Neural crest cell (in vitro differentiated cells): ENCODE measurements at regions not wholly inside any gene's neighbourhood (a gene's known extent, or its start where the extent isn't known, plus 50 kb on each side); places are given as distances from the start of the nearest gene placed in this dataset.

Source experiments
- DNase-seq: peaks from one replicate; pipeline ENCODE4 v3.0.0; 2021; ENCODE audit warnings: low read depth, mixed read lengths, low spot score
- H3K27ac Mint-ChIP-seq: one replicate; pipeline ENCODE4 v1.8.0; 2021; ENCODE audit warnings: mild to moderate bottlenecking, mixed read lengths; ENCODE audit not compliant: unreplicated experiment
- H3K27me3 Mint-ChIP-seq: 2 replicates; pipeline ENCODE4 v1.8.0; 2021; ENCODE audit warnings: low read depth, mild to moderate bottlenecking, mixed read lengths
- H3K36me3 Mint-ChIP-seq: 2 replicates; pipeline ENCODE4 v1.8.0; 2021; ENCODE audit warnings: low read depth, mild to moderate bottlenecking, mixed read lengths
- H3K4me1 Mint-ChIP-seq: 2 replicates; pipeline ENCODE4 v1.8.0; 2021; ENCODE audit warnings: mixed read lengths
- H3K4me3 Mint-ChIP-seq: one replicate; pipeline ENCODE4 v1.8.0; 2021; ENCODE audit warnings: mild to moderate bottlenecking, mixed read lengths
- H3K9me3 Mint-ChIP-seq: 2 replicates; pipeline ENCODE4 v1.8.0; 2021; ENCODE audit warnings: mixed read lengths
- TF ChIP-seq, protein P1 (sequence below): fragments of 200-600 bp; sonication (generic); conservative IDR thresholded peaks from 2 replicates; pipeline ENCODE4 v1.5.0; 2021; ENCODE audit warnings: antibody characterized with exemption, mild to moderate bottlenecking

- H3K27me3 Mint-ChIP-seq = no peaks in the 10 kb centered on the region
- peaks cover 3% of the 10 kb centered on the region for H3K4me1 Mint-ChIP-seq
- H3K4me3 Mint-ChIP-seq = no peak overlapping the region
Observed at GRCh38 chrX:6748595-6748994, 213.7 kb upstream of the VCX3A start.

GRCh38 chrX:6738518-6739470, 203.9 kb upstream of the VCX3A start:
- no peaks in the 10 kb centered on the region for H3K4me1 Mint-ChIP-seq
- no peaks in the 10 kb centered on the region for H3K27me3 Mint-ChIP-seq
- no peak overlapping the region for H3K4me3 Mint-ChIP-seq
- H3K27ac Mint-ChIP-seq = no peak overlapping the region
- H3K9me3 Mint-ChIP-seq = peaks cover 4% of the 10 kb centered on the region
- TF ChIP-seq, protein P1, sequence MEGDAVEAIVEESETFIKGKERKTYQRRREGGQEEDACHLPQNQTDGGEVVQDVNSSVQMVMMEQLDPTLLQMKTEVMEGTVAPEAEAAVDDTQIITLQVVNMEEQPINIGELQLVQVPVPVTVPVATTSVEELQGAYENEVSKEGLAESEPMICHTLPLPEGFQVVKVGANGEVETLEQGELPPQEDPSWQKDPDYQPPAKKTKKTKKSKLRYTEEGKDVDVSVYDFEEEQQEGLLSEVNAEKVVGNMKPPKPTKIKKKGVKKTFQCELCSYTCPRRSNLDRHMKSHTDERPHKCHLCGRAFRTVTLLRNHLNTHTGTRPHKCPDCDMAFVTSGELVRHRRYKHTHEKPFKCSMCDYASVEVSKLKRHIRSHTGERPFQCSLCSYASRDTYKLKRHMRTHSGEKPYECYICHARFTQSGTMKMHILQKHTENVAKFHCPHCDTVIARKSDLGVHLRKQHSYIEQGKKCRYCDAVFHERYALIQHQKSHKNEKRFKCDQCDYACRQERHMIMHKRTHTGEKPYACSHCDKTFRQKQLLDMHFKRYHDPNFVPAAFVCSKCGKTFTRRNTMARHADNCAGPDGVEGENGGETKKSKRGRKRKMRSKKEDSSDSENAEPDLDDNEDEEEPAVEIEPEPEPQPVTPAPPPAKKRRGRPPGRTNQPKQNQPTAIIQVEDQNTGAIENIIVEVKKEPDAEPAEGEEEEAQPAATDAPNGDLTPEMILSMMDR = no peak
- no peaks in the 10 kb centered on the region for H3K36me3 Mint-ChIP-seq
- no peak for DNase-seq

More at GRCh38 chrX:6748595-6748994, 213.7 kb upstream of the VCX3A start:
- Mint-ChIP-seq H3K27ac (no peak overlapping the region), H3K36me3 (no peaks in the 10 kb centered on the region), H3K9me3 (peaks cover 2% of the 10 kb centered on the region)
- DNase-seq = no peak
- TF ChIP-seq, protein P1 = no peak

GRCh38 chrX:6734844-6735634, 200.1 kb upstream of the VCX3A start:
- Mint-ChIP-seq H3K4me3 (no peak overlapping the region), H3K27me3 (no peaks in the 10 kb centered on the region), H3K36me3 (no peaks in the 10 kb centered on the region), H3K4me1 (no peaks in the 10 kb centered on the region), H3K27ac (no peak overlapping the region), H3K9me3 (peaks cover 4% of the 10 kb centered on the region)
- DNase-seq = no peak
- TF ChIP-seq, protein P1 = no peak

DNA sequence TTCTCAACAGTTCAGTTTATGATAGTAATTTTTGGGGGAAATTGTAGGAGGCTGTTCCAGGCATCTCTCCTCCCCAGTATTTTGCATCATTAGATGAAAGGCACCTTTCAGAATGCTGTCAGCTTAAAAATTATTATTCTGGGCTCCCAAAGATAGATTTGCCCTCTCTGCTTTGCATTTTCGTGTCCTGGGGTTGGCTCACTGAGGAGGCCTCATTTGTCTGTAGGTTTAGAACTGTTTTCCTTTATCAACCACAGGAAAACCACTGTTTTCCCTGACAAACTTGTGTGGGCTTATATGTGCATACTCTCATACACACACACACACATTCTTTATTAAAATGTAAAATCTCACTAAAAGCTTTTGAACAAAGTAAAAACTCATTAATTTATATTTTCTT, 197.2 kb upstream of the VCX3A start:
- TF ChIP-seq, protein P1 = no peak
- DNase-seq = no peak
- H3K4me1 Mint-ChIP-seq = peaks cover 4% of the 10 kb centered on the region
- H3K27me3 Mint-ChIP-seq = no peaks in the 10 kb centered on the region
- H3K27ac Mint-ChIP-seq = no peak overlapping the region
- no peak overlapping the region for H3K4me3 Mint-ChIP-seq
- H3K36me3 Mint-ChIP-seq = no peaks in the 10 kb centered on the region
- H3K9me3 Mint-ChIP-seq = peaks cover 7% of the 10 kb centered on the region

DNA sequence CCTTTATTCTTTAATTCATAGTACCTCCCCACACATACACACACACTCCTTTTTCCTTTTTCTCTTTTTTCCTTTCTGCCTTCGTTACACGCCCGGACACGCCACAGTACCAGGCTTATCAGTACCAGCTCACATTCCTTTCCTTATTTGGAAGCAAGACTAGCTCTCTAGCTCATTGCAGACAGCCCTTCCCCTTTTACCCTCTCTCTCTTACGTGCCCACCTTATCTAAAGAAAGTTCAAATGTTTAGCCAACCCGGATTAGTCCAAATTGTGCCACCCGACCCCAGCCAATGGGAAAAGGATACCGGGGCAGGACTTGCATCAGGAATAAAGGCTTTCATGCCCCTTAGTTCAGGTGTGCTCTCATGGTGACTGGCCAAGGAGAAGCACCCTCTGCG, 194.7 kb upstream of the VCX3A start:
- Mint-ChIP-seq H3K4me1 (peaks cover 4% of the 10 kb centered on the region), H3K36me3 (no peaks in the 10 kb centered on the region), H3K27me3 (no peaks in the 10 kb centered on the region), H3K4me3 (no peak overlapping the region), H3K9me3 (peaks cover 3% of the 10 kb centered on the region), H3K27ac (peak overlapping the region; percentile 23)
- no peak for DNase-seq
- TF ChIP-seq, protein P1 = no peak
